IMR-90 (cell line): ENCODE measurements at regions not wholly inside any gene's neighbourhood (a gene's known extent, or its start where the extent isn't known, plus 50 kb on each side); places are given as distances from the start of the nearest gene placed in this dataset.

Experiments
- ATAC-seq: fragments of 200-7000 bp; cut with Tn5 transposase; 2 replicates; pipeline ENCODE4 v1.9.1; 2020; ENCODE audit warnings: low read depth, mild to moderate bottlenecking, moderate library complexity
- BruUV-seq: library from RNA; stranded (reverse); fragments of 400-500 nt; replicated peaks from 2 replicates; lab custom pipeline; 2021; lab: Mats Ljungman, UMichigan
- CTCF ChIA-PET: fragments of 300-600 bp; formaldehyde crosslinking; extraction: SDS; loops from one replicate; lab custom pipeline; 2021; ENCODE audit warnings: antibody characterized with exemption; lab: Yijun Ruan, JAX
- POLR2A ChIA-PET: fragments of 300-600 bp; sonication (Branson Sonifier 250); formaldehyde crosslinking; loops from one replicate; lab custom pipeline; 2022; ENCODE audit warnings: antibody characterized with exemption; ENCODE audit not compliant: unreplicated experiment; lab: Charles Lee
- DNase-seq: peaks from one replicate; pipeline ENCODE4 v3.0.0; 2013
- H2AFZ ChIP-seq: replicated peaks from 2 replicates; pipeline ENCODE3; 2013; ENCODE audit warnings: low read length, mild to moderate bottlenecking; ENCODE audit not compliant: poor library complexity
- H2AK5ac ChIP-seq: 2 replicates; pipeline ENCODE4 v1.6.1; 2013; ENCODE audit warnings: low read depth, low read length, inconsistent platforms
- H2AK9ac ChIP-seq: replicated peaks from 2 replicates; pipeline ENCODE3; 2013; ENCODE audit warnings: mild to moderate bottlenecking, low read depth, low read length, moderate library complexity; ENCODE audit not compliant: poor library complexity
- H2BK120ac ChIP-seq: 2 replicates; pipeline ENCODE4 v1.6.1; 2013; ENCODE audit warnings: low read depth, low read length, inconsistent platforms
- H2BK15ac ChIP-seq: 3 replicates; pipeline ENCODE4 v1.6.1; 2013; ENCODE audit warnings: low read depth, low read length, inconsistent platforms
- H2BK20ac ChIP-seq: 2 replicates; pipeline ENCODE4 v1.6.1; 2013; ENCODE audit warnings: low read depth, mild to moderate bottlenecking, inconsistent platforms, low read length, moderate library complexity
- H2BK5ac ChIP-seq: 2 replicates; pipeline ENCODE4 v1.6.1; 2013; ENCODE audit warnings: mild to moderate bottlenecking, low read depth, low read length, inconsistent platforms; ENCODE audit not compliant: poor library complexity, severe bottlenecking
- H3K14ac ChIP-seq: replicated peaks from 2 replicates; pipeline ENCODE4 v1.6.1; 2013; ENCODE audit warnings: low read depth, low read length, inconsistent platforms
- H3K18ac ChIP-seq: 2 replicates; pipeline ENCODE4 v1.6.1; 2013; ENCODE audit warnings: low read depth, low read length, control low read depth
- H3K23ac ChIP-seq: 2 replicates; pipeline ENCODE4 v1.6.1; 2013; ENCODE audit warnings: low read depth, low read length, inconsistent platforms
- H3K27ac ChIP-seq: 2 replicates; pipeline ENCODE4 v1.5.1; 2013; ENCODE audit warnings: mild to moderate bottlenecking, control low read depth, low read length; ENCODE audit not compliant: insufficient read depth
- H3K27me3 ChIP-seq: 2 replicates; pipeline ENCODE4 v1.6.1; 2013; ENCODE audit warnings: low read length; ENCODE audit not compliant: control insufficient read depth, insufficient read depth
- H3K36me3 ChIP-seq: 2 replicates; pipeline ENCODE4 v1.6.1; 2013; ENCODE audit warnings: low read length, mixed read lengths; ENCODE audit not compliant: control insufficient read depth, insufficient read depth
- H3K4ac ChIP-seq: 2 replicates; pipeline ENCODE4 v1.6.1; 2013; ENCODE audit warnings: low read depth, low read length, inconsistent platforms
- H3K4me1 ChIP-seq: 2 replicates; pipeline ENCODE4 v1.6.1; 2013; ENCODE audit warnings: low read length, mixed read lengths; ENCODE audit not compliant: control insufficient read depth, insufficient read depth
- H3K4me2 ChIP-seq: 2 replicates; pipeline ENCODE4 v1.6.1; 2013; ENCODE audit warnings: low read depth, mild to moderate bottlenecking, control low read depth, low read length, moderate library complexity
- H3K4me3 ChIP-seq: 2 replicates; pipeline ENCODE4 v1.5.1; 2013; ENCODE audit warnings: low read depth, mild to moderate bottlenecking, control low read depth, low read length, moderate library complexity; ENCODE audit not compliant: insufficient read depth
- H3K56ac ChIP-seq: 2 replicates; pipeline ENCODE4 v1.6.1; 2013; ENCODE audit warnings: low read length, inconsistent platforms; ENCODE audit not compliant: insufficient read depth; ENCODE audit errors: extremely low read depth
- H3K79me1 ChIP-seq, 2 experiments: 2 replicates each; pipeline ENCODE4 v1.6.1; 2013; ENCODE audit warnings: low read length in 2 of 2, inconsistent platforms in 1 of 2, low read depth in 1 of 2
- H3K9ac ChIP-seq: 2 replicates; pipeline ENCODE4 v1.6.1; 2013; ENCODE audit warnings: low read depth, low read length, control low read depth
- H3K9me1 ChIP-seq: 2 replicates; pipeline ENCODE4 v1.6.1; 2013; ENCODE audit warnings: low read length, inconsistent platforms; ENCODE audit not compliant: insufficient read depth
- H3K9me3 ChIP-seq: 2 replicates; pipeline ENCODE4 v1.6.1; 2013; ENCODE audit warnings: low read length; ENCODE audit not compliant: control insufficient read depth, insufficient read depth
- H4K20me1 ChIP-seq: 2 replicates; pipeline ENCODE4 v1.6.1; 2013; ENCODE audit warnings: low read length, inconsistent platforms; ENCODE audit not compliant: insufficient read depth
- H4K5ac ChIP-seq: 2 replicates; pipeline ENCODE4 v1.6.1; 2013; ENCODE audit warnings: mild to moderate bottlenecking, low read depth, low read length, control low read depth
- H4K8ac ChIP-seq, 2 experiments: 2 replicates each; pipeline ENCODE4 v1.6.1; 2013; ENCODE audit warnings: low read depth in 2 of 2, low read length in 2 of 2, control low read depth in 1 of 2, inconsistent platforms in 1 of 2
- H4K91ac ChIP-seq: 2 replicates; pipeline ENCODE4 v1.6.1; 2013; ENCODE audit warnings: low read depth, low read length, inconsistent platforms; ENCODE audit not compliant: insufficient read depth
- BHLHE40 ChIP-seq: fragments of 150-350 bp; IDR thresholded peaks from 2 replicates; pipeline ENCODE4 v1.6.1; 2016; ENCODE audit warnings: mild to moderate bottlenecking, low read depth, low read length
- CEBPB ChIP-seq: IDR thresholded peaks from 2 replicates; pipeline ENCODE4 v1.6.1; 2012; ENCODE audit warnings: low read depth, low read length, improper control_type of control experiment
- CHD1 ChIP-seq: IDR thresholded peaks from 2 replicates; pipeline ENCODE4 v1.6.1; 2012; ENCODE audit warnings: low read depth, low read length, improper control_type of control experiment
- ELK1 ChIP-seq: fragments of 150-350 bp; IDR thresholded peaks from 2 replicates; pipeline ENCODE4 v1.6.1; 2016; ENCODE audit warnings: low read depth, mild to moderate bottlenecking, low read length, moderate library complexity, borderline replicate concordance
- FOS ChIP-seq: fragments of 150-350 bp; IDR thresholded peaks from 2 replicates; pipeline ENCODE4 v1.6.1; 2016; ENCODE audit warnings: low read depth, low read length
- MAFK ChIP-seq: IDR thresholded peaks from 2 replicates; pipeline ENCODE4 v1.6.1; 2012; ENCODE audit warnings: low read depth, low read length, improper control_type of control experiment
- MAZ ChIP-seq: IDR thresholded peaks from 2 replicates; pipeline ENCODE4 v1.6.1; 2012; ENCODE audit warnings: low read depth, mild to moderate bottlenecking, low read length, improper control_type of control experiment, moderate library complexity, borderline replicate concordance
- MXI1 ChIP-seq: IDR thresholded peaks from 2 replicates; pipeline ENCODE4 v1.6.1; 2012; ENCODE audit warnings: low read depth, mild to moderate bottlenecking, low read length, moderate library complexity, borderline replicate concordance
- NFE2L2 ChIP-seq: fragments of 150-350 bp; IDR thresholded peaks from 2 replicates; pipeline ENCODE4 v1.6.1; 2016; ENCODE audit warnings: low read depth, mild to moderate bottlenecking, low read length
- POLR2A ChIP-seq: IDR thresholded peaks from 2 replicates; pipeline ENCODE4 v1.6.1; 2012; ENCODE audit warnings: mild to moderate bottlenecking, low read depth, low read length
- RAD21 ChIP-seq: IDR thresholded peaks from 2 replicates; pipeline ENCODE4 v1.6.1; 2012; ENCODE audit warnings: low read length, improper control_type of control experiment
- RCOR1 ChIP-seq: IDR thresholded peaks from 2 replicates; pipeline ENCODE4 v1.6.1; 2012; ENCODE audit warnings: mild to moderate bottlenecking, low read length, improper control_type of control experiment; ENCODE audit not compliant: insufficient replicate concordance
- RFX5 ChIP-seq: IDR thresholded peaks from 2 replicates; pipeline ENCODE4 v1.8.0; 2012; ENCODE audit warnings: low read depth, mild to moderate bottlenecking, low read length, moderate library complexity
- SMC3 ChIP-seq: fragments of 150-350 bp; IDR thresholded peaks from 2 replicates; pipeline ENCODE4 v1.6.1; 2016; ENCODE audit warnings: low read depth, mild to moderate bottlenecking, antibody characterized with exemption, low read length, moderate library complexity
- WGBS, 2 experiments: methylation state at CpG; one replicate each; pipeline versions ENCODE4 v1.1.5 to v1.1.7; 2013; ENCODE audit warnings: missing lambda C conversion rate in 2 of 2; ENCODE audit not compliant: insufficient read length in 1 of 2; ENCODE audit errors: extremely low coverage in 2 of 2; 5-methylcytosine and 5-hydroxymethylcytosine counted together
- dilution Hi-C: fragments of 300-500 bp; cut with HindIII; formaldehyde crosslinking; loops from one replicate; pipeline ENCODE4 v1.14.3; 2018; ENCODE audit warnings: low sequenced_read_pairs; ENCODE audit not compliant: unreplicated experiment
- in situ Hi-C: fragments of 300-500 bp; cut with MboI; formaldehyde crosslinking; loops from 3 replicates; pipeline ENCODE4 v1.14.3; 2019; ENCODE audit warnings: low sequenced_read_pairs, inconsistent platforms, mixed read lengths
- intact Hi-C: fragments of 100-400 bp; cut with micrococcal nuclease; formaldehyde crosslinking; loops from 2 replicates; pipeline ENCODE4 v1.10.0; 2022
- TF ChIP-seq, protein P1 (sequence below): conservative IDR thresholded peaks from 2 replicates; pipeline ENCODE4 v1.5.1; 2012; ENCODE audit warnings: mild to moderate bottlenecking, low read depth, low read length, improper control_type of control experiment
- TF ChIP-seq, protein P2 (sequence below): fragments of 150-350 bp; IDR thresholded peaks from 2 replicates; pipeline ENCODE4 v1.6.1; 2017; ENCODE audit warnings: mild to moderate bottlenecking, antibody characterized with exemption, low read length, low read depth

GRCh38 chr14:78073028-78073427, 97.1 kb upstream of the NRXN3 start:
- WGBS, 2 experiments = no CpG with 5 or more reads among the region's 5 CpGs
- Histone ChIP-seq H3K56ac (no peak overlapping the region), H2AFZ (no peak overlapping the region), H3K4ac (no peak overlapping the region), H4K8ac (no peak overlapping the region), H2AK5ac (no peak overlapping the region), H4K5ac (no peak overlapping the region), H2AK9ac (no peak overlapping the region), H3K4me1 (no peaks in the 10 kb centered on the region), H3K9me3 (peaks cover 14% of the 10 kb centered on the region), H3K4me3 (no peak overlapping the region), H2BK15ac (no peak overlapping the region), H2BK20ac (no peak overlapping the region), H2BK120ac (no peak overlapping the region), H4K91ac (no peak overlapping the region), H3K9ac (no peak overlapping the region), H3K27ac (no peak overlapping the region), H3K36me3 (no peaks in the 10 kb centered on the region), H3K23ac (no peak overlapping the region), H3K79me1 (no peaks in the 10 kb centered on the region), H3K18ac (no peak overlapping the region), H3K27me3 (no peaks in the 10 kb centered on the region), H3K4me2 (no peak overlapping the region), H3K14ac (no peak overlapping the region), H2BK5ac (no peak overlapping the region), H4K20me1 (no peaks in the 10 kb centered on the region), H3K9me1 (no peaks in the 10 kb centered on the region)
- BruUV-seq = no TSS peak
- ATAC-seq = no peak
- ChIA-PET CTCF (no interaction called here), POLR2A (no interaction called here)
- dilution Hi-C loops = no loop called here
- intact Hi-C loops = no loop called here
- no peak for DNase-seq
- in situ Hi-C loops = no loop called here
- TF ChIP-seq MXI1 (no peak), CHD1 (no peak), BHLHE40 (no peak), RCOR1 (no peak), MAZ (no peak), RAD21 (no peak), SMC3 (no peak), POLR2A (no peak), CEBPB (no peak), RFX5 (no peak), NFE2L2 (no peak), FOS (no peak), MAFK (no peak), ELK1 (no peak)
- TF ChIP-seq, protein P1, sequence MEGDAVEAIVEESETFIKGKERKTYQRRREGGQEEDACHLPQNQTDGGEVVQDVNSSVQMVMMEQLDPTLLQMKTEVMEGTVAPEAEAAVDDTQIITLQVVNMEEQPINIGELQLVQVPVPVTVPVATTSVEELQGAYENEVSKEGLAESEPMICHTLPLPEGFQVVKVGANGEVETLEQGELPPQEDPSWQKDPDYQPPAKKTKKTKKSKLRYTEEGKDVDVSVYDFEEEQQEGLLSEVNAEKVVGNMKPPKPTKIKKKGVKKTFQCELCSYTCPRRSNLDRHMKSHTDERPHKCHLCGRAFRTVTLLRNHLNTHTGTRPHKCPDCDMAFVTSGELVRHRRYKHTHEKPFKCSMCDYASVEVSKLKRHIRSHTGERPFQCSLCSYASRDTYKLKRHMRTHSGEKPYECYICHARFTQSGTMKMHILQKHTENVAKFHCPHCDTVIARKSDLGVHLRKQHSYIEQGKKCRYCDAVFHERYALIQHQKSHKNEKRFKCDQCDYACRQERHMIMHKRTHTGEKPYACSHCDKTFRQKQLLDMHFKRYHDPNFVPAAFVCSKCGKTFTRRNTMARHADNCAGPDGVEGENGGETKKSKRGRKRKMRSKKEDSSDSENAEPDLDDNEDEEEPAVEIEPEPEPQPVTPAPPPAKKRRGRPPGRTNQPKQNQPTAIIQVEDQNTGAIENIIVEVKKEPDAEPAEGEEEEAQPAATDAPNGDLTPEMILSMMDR = no peak
- TF ChIP-seq, protein P2, sequence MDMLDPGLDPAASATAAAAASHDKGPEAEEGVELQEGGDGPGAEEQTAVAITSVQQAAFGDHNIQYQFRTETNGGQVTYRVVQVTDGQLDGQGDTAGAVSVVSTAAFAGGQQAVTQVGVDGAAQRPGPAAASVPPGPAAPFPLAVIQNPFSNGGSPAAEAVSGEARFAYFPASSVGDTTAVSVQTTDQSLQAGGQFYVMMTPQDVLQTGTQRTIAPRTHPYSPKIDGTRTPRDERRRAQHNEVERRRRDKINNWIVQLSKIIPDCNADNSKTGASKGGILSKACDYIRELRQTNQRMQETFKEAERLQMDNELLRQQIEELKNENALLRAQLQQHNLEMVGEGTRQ = no peak
